ENCODE measurements at regions not wholly inside any gene's neighbourhood (a gene's known extent, or its start where the extent isn't known, plus 50 kb on each side); places are given as distances from the start of the nearest gene placed in this dataset.

DNA sequence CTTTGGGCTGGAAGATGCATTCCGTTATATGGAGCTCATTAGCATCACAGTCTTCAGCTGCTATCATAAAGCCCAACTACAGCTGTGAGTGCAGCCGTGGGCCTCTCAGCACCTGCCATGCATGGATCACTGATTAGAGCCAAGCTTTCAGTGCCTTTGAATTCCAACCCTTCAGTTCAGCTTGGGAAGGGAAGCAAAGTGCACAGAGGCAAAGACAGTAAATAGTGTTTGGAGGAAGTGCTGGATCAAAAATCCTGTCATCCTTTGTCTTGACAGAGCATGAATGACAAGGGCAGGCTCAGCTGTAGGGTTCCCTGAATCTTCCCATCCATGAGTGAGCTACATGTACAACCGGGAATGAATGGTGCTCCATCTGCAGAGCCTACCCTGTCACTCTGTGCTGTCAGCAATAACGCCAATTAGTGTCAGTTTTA, 153.7 kb downstream of the DNAJB9 start:
- no peak overlapping the region for H3K4me3 ChIP-seq (ENCODE audit: low read depth, poor library complexity, severe bottlenecking)
- DNase-seq (ENCODE audit: low spot score in 2 of 2), result no peak
- 35 to 46% methylated on average over 4 of the region's 4 CpGs for WGBS, 2 donors
- TF ChIP-seq CTCF (IDR thresholded peaks at IDR 0.05), result no peak
- no peak for TF ChIP-seq POLR2A (IDR thresholded peaks at IDR 0.05)
- intact Hi-C loops (cut with DNase I; ENCODE audit: low total_unique reads), result no loop called here

DNA sequence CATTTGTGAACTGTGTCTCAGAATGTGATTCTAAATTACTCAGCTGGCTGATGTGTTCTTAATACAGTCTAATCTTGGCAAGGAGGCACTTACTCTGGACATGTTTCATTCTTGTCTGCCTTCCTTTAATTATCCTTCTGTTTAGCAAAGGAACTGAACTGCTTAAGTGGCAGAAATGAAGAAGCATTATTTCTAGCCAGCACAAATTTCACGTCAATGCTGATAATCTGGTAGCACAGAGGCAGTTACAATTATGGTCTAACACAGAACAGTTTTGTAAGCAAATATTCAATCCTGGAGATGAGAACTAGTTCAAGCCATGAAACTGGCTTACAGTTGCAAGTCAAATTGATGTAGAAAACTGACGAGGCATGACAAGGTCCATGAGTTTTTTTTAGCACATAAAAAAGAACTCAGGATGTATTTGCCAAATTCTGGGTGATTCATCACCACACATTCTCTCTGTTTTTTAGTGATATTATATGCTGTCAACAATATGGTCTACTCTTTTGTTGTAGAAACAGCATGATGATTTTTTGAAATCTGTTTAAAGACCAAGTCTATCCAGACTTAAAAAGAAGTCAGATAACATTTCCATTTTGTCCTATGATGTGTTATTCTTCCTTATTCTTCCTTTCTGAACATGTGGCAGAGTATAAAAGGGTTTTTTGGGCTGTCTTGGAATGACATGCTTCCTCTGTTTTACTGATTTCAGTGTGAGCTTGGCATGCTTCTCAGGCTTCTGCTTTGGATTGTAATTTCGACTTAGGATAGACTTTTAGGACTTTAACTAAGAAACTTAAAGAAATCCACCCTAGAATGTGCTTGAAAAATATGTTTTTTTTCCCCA, 154.8 kb downstream of the DNAJB9 start:
- WGBS, 2 donors, result 11 to 23% methylated on average over 3 of the region's 3 CpGs
- no peak for DNase-seq (ENCODE audit: low spot score in 2 of 2)
- intact Hi-C loops (cut with DNase I; ENCODE audit: low total_unique reads), result no loop called here
- TF ChIP-seq POLR2A (IDR thresholded peaks at IDR 0.05), result no peak
- no peak for TF ChIP-seq CTCF (IDR thresholded peaks at IDR 0.05)
- no peak overlapping the region for H3K4me3 ChIP-seq (ENCODE audit: low read depth, poor library complexity, severe bottlenecking)

DNA sequence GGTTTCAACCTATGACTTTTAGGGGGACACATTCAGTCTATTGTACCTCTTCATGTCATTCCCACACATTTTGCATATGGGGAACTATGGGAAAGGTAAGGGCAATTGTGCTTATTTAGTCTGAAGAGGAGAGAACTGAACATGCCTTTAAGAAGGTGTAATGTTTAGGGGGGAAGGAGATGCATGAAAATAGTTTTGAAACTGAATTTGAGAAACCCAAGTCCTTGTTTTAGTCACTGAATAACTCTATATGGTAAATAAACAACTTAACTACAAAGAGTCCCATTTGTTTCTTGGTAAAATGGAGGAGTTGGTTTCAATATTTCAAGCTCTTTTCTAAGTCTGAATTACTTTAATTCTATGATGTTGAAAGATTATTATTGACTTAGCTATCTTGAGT, 166.1 kb downstream of the DNAJB9 start:
- H3K4me3 ChIP-seq (ENCODE audit: low read depth, poor library complexity, severe bottlenecking), result no peak overlapping the region
- DNase-seq (ENCODE audit: low spot score in 2 of 2), result no peak
- TF ChIP-seq CTCF (IDR thresholded peaks at IDR 0.05), result no peak
- TF ChIP-seq POLR2A (IDR thresholded peaks at IDR 0.05), result no peak
- intact Hi-C loops (cut with DNase I; ENCODE audit: low total_unique reads), result no loop called here

DNA sequence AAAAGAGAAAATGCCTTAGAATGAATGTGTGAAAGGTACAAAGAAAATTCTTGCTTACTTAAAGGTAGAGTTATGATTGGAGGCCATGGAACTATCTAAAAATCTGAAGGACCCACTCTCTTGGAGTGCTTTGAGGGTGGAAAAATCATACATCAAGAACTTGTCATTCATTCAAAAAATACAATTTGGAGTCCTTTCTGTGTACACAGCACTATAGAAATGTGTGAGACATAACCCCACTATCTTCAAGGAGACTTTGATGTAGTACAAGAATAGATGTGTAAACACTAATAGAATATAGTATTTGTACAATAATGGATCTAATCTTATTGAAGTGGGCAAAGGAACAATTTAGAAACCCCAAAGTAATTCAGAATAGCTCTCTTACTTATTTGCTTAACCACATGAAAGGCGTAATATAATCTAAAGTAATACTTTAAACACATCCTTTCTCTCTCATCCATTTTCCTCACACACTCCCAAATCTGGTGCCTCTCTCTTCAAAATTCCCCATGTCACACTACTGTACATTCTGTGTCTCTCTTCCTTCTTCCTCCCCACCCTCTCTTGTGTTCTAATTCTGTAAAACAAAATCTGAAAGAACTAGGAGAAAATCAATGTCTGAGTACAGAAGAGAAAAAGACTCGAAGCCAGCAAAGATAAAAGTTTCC, 166.7 kb downstream of the DNAJB9 start:
- no peak overlapping the region for H3K4me3 ChIP-seq (ENCODE audit: low read depth, poor library complexity, severe bottlenecking)
- TF ChIP-seq POLR2A (IDR thresholded peaks at IDR 0.05) (no peak), CTCF (IDR thresholded peaks at IDR 0.05) (no peak)
- intact Hi-C loops (cut with DNase I; ENCODE audit: low total_unique reads), result no loop called here
- DNase-seq (ENCODE audit: low spot score in 2 of 2), result no peak
- whole genome bisulfite sequencing, 2 donors, result 48 to 91% methylated on average over 2 of the region's 2 CpGs

DNA sequence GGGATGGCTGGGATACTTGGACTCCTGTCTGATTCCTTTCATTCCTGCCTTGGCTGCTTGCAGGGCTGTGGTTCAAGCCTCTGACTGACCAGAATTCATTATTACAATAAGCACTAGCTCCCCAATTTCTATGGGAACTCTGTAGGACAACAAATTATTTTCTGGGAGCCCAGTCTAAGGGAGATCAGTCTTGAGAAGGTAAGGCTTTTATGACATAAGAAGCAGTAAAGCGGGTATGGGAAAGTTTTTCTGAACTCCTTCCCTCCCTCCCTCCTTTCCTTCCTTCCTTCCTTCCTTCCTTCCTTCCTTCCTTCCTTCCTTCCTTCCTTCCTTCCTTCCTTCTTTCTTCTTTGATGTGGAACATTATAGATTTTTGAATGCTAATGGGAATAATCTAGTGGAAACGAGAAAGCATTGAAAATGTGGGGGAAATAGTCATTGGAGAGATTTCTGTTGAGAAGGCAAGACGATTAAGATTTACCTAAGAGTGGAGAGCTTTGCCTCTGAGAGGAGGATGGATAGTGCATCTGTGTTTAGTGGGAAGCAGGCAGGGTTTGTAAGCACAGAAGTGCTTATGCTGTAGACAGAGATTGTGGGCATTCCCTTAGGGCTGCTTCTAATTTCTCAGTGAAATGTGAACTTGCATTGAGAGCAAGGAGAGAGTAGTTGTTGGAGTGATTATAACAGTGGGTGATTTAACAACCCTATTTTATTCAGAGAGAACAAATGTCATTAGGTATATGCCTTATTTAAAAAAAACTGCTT, 201.5 kb downstream of the DNAJB9 start:
- no peak overlapping the region for H3K4me3 ChIP-seq (ENCODE audit: low read depth, poor library complexity, severe bottlenecking)
- TF ChIP-seq POLR2A (IDR thresholded peaks at IDR 0.05) (no peak), CTCF (IDR thresholded peaks at IDR 0.05) (no peak)
- intact Hi-C loops (cut with DNase I; ENCODE audit: low total_unique reads), result no loop called here
- no peak for DNase-seq (ENCODE audit: low spot score in 2 of 2)
- 78 to 79% methylated on average over 3 of the region's 3 CpGs for WGBS, 2 donors

Measured in lower leg skin (tissue), 4 donors.